GM19328 (cell line): ENCODE measurements at regions not wholly inside any gene's neighbourhood (a gene's known extent, or its start where the extent isn't known, plus 50 kb on each side); places are given as distances from the start of the nearest gene placed in this dataset.
"Not testable (repeated sequence)": the region's sequence is repeated elsewhere in the genome, so short reads cannot be mapped to it uniquely, and the experiment has no call there.

Experiments used
- ATAC-seq: cut with Tn5 transposase; IDR thresholded peaks from one replicate; pipeline ENCODE4 v1.9.1; 2021; ENCODE audit warnings: mild to moderate bottlenecking, moderate library complexity; ENCODE audit not compliant: unreplicated experiment

- no peak for ATAC-seq
These were observed 571.7 kb downstream of the KCTD16 start for GRCh38 chr5:144742361-144742760.

GRCh38 chr5:144731786-144732185, 561.1 kb downstream of the KCTD16 start:
- no peak for ATAC-seq

GRCh38 chr5:144712090-144712489, 541.4 kb downstream of the KCTD16 start:
- ATAC-seq, result peak; percentile 80

- ATAC-seq, result no peak
These were observed 540.5 kb downstream of the KCTD16 start for GRCh38 chr5:144711172-144711571.

- no peak for ATAC-seq
These were observed 540.0 kb downstream of the KCTD16 start for GRCh38 chr5:144710637-144711036.

GRCh38 chr5:144703776-144704175, 533.1 kb downstream of the KCTD16 start:
- ATAC-seq, result no peak

GRCh38 chr5:144698484-144698883, 527.8 kb downstream of the KCTD16 start:
- ATAC-seq, result no peak

GRCh38 chr5:144697847-144698262, 527.2 kb downstream of the KCTD16 start:
- ATAC-seq, result no peak

GRCh38 chr5:144691936-144692335, 521.3 kb downstream of the KCTD16 start:
- no peak for ATAC-seq

- ATAC-seq, result no peak
These were observed 514.2 kb downstream of the KCTD16 start for GRCh38 chr5:144684899-144685298.

- ATAC-seq, result no peak
These were observed 510.0 kb downstream of the KCTD16 start for GRCh38 chr5:144680711-144681110.

GRCh38 chr5:144671066-144671465, 500.4 kb downstream of the KCTD16 start:
- no peak for ATAC-seq

- ATAC-seq, result no peak
These were observed 489.1 kb downstream of the KCTD16 start for GRCh38 chr5:144659634-144660227.

GRCh38 chr5:144644317-144644716, 473.6 kb downstream of the KCTD16 start:
- ATAC-seq, result no peak

GRCh38 chr5:144638787-144639186, 468.1 kb downstream of the KCTD16 start:
- no peak for ATAC-seq

- ATAC-seq, result no peak
These were observed 463.5 kb downstream of the KCTD16 start for GRCh38 chr5:144634138-144634537.

- no peak for ATAC-seq
These were observed 427.9 kb downstream of the KCTD16 start for GRCh38 chr5:144598451-144599068.

GRCh38 chr5:144596517-144596916, 425.8 kb downstream of the KCTD16 start:
- ATAC-seq, result no peak

GRCh38 chr5:144594919-144595318, 424.2 kb downstream of the KCTD16 start:
- ATAC-seq, result no peak

GRCh38 chr5:144594234-144594633, 423.6 kb downstream of the KCTD16 start:
- ATAC-seq, result not testable (repeated sequence)

GRCh38 chr5:144585681-144586080, 415.0 kb downstream of the KCTD16 start:
- no peak for ATAC-seq

GRCh38 chr5:144583541-144584449, 413.1 kb downstream of the KCTD16 start:
- ATAC-seq, result no peak
